NCI-H446 (cell line): ENCODE measurements at regions not wholly inside any gene's neighbourhood (a gene's known extent, or its start where the extent isn't known, plus 50 kb on each side); places are given as distances from the start of the nearest gene placed in this dataset.

ENCODE experiments used
- DNase-seq, 2 experiments: peaks; one replicate each; lab custom pipeline; 2025; lab: John Stamatoyannopoulos, UW

DNA sequence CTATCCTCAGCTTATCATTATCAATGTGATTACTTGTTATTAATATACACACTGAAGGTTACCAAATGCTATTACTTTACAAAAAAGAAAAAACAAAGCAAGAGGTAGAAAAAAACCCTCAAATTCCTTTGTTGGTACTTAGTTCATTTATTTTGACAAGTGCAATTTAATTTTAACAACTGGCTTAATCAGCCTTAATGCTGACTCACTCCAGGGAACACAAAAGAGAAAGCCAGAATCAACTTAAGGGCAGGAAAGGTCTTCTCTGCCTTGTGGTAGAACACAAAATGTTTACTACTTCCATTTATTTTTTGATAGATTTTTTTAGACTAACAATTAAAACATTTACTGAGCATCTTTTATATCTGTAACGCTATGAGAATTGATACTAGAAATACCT lies 417.1 kb downstream of the PCDH17 start:
- DNase-seq, result no peak

DNA sequence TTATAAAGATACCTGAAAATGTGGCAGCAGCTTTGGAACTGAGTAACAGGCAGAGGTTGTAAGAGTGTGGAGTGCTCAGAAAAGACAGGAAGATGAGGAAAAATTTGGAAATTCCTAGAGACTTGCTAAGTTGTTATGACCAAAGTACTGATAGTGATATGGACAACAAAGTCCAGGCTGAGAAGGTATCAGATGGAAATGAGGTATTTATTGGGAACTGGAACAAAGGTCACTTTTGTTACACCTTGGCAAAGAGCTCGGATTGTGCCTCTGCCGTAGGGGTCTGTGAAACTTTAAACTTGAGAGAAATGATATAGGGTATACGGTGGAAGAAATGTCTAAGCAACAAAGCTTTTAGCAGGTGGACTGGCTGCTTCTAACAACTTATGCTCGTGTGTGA lies 419.9 kb downstream of the PCDH17 start:
- DNase-seq, result no peak

DNA sequence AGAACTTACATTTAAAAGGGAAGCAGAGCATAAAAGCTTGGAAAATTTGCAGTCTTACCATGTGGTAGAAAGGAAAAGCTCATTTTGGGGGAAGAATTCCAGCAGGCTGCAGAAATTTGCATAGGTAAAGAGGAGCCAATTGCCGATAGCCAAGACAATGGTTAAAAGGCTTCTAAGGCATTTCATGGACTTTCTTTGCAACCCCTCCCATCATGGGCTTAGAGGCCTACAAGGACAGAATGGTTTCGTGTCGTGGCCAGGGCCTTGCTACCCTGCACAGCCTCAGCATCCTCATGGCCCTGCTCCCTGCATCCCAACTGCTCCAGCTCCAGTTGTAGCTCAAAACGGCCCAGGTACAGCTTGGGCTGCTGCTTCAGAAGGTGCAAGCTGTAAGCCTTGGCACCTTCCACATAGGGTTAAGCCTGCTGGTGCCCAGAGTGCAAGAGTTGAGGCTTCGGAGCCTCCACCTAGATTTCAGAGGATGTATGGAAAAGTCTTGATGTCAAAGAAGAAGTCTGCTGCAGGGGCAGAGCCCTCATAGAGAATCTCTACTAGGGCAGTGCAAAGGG lies 420.3 kb downstream of the PCDH17 start:
- DNase-seq, result no peak

DNA sequence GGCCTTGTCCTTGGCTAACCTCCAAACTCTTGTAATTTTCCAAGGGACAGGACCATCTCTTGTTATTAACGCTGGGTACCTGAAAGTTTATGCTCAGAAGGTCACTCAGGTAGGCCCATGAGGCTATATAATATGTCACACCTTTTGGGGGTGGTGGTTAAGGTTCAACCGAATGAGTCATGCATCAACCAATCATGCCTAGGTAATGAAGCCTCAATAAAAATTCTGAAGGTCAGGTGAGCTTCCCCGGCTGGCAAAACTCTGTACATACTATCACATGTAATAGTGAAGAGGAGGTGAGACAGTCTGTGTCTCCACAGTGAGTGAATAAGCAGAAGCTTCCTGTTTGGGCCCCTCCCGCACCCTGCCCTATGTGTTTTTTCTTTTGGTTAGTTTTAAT lies 424.9 kb downstream of the PCDH17 start:
- no peak for DNase-seq

DNA sequence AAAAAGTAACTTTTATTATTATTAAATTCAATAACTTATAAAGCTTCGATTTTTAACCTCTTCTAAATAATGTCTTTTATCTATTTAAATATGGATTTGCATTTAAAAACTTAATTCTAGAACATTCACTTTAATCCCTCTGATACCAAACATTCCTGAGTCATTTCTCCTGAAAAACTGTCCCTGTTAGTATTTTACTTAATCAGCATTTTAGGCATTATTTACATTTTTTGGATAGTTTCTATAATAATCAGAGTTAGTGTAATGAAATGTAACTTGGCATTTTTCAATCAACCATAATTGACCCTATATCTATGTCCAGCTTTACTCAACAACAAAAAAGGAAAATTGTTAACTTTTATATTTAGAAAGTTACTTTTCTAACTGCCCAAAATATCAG lies 428.1 kb downstream of the PCDH17 start:
- no peak for DNase-seq

GRCh38 chr13:58080806-58081205 lies 449.3 kb downstream of the PCDH17 start:
- no peak for DNase-seq

DNA sequence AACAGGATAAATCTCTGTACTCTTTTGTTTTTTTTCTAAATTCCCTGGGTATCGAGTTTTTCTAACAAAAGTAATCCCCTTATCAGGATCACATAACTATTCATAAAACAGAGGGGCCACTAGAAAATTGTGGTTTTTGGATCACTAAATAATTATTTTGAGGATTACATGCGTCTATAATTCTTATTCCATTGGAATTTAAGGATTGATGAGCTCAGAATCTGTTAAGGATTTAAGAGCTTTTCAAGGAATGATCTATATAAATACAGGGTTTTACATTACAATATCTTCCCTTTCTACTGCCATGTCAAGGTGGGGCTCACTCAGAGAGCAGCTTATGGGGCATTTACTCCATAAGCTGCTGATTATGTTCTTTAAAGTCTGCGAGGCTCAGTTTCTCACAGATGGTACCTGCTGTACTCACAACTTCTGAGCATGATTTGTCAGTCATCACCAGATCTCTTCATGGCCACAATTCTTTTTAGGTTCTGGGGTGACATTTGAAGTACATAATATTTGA lies 449.8 kb downstream of the PCDH17 start:
- DNase-seq, result no peak

DNA sequence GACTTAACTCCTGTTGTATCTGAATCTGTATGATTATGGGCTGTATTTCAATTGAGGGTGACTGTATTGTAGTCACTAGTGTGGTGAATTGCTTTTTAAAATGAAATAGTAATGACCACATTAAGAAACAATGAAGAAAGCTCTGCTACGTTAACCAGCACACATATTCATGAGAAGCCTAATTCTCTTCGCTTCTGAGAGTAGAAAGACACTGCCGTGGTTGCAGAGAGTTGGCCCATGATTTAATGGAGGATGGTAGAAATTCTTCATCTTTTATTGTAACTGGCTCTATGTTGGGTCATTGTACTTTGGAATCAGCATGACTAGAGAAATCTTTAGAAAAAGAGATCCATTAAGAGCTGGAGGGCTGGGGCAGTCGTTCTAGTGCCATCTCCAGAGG lies 451.5 kb downstream of the PCDH17 start:
- no peak for DNase-seq

DNA sequence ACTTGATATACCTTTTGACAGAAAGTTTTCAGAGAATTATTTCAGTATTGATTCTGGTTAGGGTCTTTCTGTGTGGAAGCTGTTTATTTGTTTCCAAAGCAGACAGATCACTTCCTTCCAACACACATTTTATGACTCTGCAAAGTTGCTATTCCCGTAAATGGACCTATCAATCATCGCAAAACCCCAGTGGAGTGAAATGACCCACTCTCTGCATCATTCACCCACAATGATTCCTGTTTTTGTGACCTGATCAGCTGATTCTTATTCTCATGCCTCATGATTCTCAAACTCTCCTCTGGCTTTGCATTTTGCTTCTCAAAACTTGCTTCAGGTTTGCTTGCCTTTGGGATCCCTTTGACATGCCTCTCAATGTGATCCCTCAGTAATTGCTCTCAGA lies 453.7 kb downstream of the PCDH17 start:
- DNase-seq, result no peak

- DNase-seq, result no peak
These were observed 454.3 kb downstream of the PCDH17 start for GRCh38 chr13:58085819-58086218.

DNA sequence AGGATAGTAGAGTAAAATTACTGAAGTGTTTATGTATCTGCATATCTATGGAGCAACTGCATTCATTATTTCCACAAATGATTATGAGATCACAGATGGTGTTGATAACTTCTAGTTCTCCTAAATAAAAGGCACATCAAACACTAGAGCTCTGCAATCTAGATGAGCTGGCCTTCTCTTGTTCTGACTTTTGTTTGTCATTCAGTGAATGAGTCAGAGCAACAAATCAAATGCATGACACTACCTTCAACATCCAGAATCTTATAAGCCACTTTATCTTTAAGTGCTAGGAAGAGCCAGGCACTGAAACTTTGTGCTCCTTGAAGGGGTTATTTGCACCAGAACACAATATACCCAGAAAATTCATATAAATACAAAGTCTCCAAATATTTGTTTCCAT lies 456.0 kb downstream of the PCDH17 start:
- DNase-seq, result no peak

DNA sequence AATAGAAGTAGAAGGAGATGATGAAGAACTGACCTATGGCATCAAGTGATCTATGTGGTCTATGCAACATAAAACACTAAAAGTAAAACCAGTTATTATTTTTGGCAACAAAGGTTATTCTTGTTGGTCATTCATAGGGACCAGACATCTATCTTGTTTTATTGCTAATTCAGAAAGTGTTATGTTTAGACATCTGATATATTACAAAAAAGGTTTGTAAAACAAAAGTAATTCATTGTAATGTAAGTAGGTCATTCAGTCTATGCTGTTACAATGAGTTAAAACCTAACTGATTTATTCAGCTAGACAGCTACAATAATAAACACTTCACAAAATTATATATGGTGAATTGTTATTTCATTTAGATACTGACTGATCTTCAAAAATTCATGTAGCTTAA lies 461.9 kb downstream of the PCDH17 start:
- DNase-seq, result no peak

DNA sequence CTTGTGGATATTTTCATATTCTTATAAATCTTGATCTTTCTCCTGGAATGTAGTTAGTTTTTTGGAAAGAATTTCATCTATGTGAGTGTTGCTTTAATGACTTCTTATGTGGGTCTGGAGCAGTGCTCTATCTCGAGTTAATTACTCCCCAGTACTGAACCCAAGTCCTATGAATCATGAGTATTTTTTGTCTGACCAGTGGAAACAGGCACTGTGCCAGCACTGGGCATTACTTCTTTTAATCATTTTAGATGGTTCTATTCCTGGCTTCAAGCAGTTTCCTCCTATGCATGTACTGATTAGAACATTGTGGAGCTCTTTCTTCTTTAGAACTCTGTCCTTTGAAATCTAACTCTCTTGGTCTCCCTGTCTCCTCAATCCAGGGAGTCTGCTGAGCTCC lies 466.3 kb downstream of the PCDH17 start:
- no peak for DNase-seq

DNA sequence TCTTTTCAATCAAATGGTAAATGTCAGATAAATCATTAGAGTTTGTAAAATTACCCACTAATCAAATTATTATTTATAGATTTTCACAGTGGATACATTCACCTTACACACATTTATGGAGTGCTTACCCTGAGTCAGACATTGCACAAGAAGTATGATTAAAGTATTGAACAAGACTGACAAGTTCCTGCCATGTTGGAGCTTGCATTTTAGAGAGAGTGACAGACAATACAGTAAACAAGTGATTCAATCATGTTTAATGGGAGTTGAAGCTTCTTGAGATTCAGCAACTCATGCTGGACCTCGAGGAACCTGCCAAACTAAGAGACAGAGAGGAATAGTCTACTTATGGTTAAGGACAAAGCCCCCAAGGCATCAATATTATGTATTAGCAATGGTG lies 487.8 kb downstream of the PCDH17 start:
- DNase-seq, result no peak

- no peak for DNase-seq
These were observed 488.3 kb downstream of the PCDH17 start for GRCh38 chr13:58119804-58120203.

DNA sequence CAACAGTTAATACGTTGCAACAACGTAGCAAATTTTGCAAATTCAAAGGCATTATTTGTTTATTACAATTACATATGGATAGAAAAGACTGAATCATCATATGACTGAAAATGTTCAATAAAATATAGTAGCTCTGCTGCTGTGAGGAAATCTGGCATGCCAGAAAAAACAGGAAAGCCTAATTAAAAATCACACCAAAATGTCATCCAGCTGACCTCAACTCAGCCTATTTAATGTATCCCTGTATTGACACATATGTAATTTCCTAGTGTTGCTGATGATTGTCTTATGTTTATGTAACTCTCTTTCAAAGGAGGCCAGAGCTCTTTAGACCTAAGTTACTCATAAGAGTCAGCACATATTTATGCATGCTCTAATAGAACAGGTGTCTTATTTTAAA lies 495.0 kb downstream of the PCDH17 start:
- DNase-seq, result no peak

DNA sequence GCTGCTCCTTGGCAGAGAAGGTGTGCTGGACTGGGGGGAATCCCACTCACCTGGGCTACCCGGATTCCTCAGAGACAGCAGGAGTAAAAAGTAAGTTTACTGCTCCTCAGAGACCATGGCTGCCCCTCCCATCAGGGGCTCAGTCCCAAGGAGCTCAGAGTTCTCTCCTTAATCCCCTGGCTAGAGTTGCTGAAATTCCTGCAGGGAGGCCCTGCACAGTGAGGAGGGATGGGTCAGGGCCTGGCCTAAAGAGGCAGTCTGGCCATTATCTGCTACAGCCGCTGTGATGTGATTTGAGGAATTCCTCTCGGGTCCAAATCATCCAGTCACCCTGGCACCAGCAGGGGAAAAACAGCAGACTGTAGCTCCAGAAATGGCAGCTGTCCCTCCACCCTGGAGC lies 502.5 kb downstream of the PCDH17 start:
- DNase-seq, result no peak

DNA sequence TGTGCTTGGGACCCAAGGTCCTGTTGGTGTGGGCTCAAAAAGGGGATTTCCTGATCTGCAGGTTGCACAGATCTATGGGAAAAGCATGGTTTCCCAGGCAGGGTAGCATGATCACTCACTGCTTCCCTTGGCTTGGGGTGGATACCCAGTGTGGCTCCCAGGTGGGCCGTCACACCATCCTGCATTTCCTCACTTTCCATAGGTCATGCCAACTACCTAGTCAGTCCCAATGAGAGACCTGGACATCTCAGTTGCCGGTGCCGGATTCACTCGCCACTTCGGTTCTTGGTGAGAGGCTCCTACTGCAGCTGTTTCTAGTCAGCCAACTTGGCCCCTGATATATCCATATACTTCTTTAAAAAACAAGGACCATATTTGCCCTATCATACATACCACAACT lies 503.0 kb downstream of the PCDH17 start:
- no peak for DNase-seq

DNA sequence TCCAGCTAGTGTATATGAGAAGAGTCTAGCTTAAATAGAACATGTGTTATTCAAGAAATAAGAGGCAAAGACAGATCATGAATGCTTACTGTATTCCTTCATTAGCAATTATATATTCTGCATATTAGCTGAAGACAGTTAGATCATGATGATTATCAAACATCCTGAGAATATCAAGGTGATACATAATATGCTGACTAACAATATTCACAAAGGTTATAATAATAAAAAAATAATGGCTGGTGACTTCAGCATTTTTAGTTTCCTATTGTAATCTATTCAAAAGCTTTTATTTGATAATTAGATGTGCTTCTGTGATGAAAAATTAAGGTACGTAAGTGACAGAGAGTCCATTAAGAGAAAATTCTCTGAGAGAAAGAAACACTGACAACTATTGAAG lies 511.4 kb downstream of the PCDH17 start:
- no peak for DNase-seq

DNA sequence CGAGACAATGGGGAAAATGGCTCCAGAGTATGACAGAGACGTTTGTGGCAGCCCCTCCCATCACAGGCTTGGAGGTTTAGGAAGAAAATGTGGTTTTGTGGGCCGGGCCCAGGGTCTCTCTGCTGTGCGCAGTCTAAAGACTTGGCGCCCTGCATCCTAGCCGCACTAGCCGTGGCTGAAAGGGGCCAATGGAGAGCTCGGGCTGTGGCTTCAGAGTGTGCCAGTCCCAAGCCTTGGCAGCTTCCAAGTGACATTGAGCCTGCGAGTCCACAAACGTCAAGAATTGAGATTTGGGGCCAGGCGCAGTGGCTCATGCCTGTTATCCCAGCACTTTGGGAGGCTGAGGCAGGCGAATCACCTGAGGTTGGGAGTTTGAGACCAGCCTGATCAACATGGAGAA lies 513.1 kb downstream of the PCDH17 start:
- DNase-seq, result no peak

- no peak for DNase-seq
These were observed 519.9 kb downstream of the PCDH17 start for GRCh38 chr13:58151452-58151851.

DNA sequence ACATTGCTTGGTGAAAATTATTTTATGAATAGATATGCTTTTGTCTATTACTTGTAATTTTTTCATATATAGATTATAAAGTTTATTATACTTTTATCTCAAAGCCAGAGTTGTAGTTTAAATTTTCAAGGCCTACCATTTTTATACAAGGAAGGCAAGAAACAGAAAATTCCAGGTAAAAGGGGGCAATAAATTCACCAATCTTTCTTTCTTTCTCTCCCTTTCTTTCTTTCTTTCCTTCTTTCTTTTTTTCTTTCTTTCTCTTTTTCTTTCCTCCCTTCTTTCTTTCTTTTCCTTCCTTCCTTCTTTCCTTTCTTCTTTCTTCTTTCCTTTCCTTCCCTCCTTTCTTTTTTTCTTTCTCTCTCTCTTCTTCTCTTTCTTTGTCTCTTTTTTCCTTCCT lies 529.4 kb downstream of the PCDH17 start:
- no peak for DNase-seq

DNA sequence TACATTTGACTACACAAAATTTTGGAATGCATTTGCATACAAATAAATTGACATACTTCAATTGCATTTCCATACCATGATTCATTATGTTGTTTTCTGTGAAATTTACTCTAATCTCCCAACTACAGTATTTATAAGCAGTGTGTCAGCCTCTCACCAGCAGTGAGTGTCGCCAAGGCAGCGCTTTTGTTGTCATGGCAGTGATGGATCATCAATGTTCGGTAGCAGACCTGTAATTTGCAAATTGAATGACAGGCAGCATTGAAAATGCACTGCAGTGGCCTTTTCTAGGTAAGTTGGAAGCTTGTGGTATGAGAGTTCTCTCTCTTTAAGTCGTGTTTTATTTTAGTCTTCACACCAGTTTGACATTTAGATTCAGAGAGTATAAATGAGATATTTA lies 534.1 kb downstream of the PCDH17 start:
- no peak for DNase-seq

- no peak for DNase-seq
These were observed 549.6 kb downstream of the PCDH17 start for GRCh38 chr13:58181111-58181510.

DNA sequence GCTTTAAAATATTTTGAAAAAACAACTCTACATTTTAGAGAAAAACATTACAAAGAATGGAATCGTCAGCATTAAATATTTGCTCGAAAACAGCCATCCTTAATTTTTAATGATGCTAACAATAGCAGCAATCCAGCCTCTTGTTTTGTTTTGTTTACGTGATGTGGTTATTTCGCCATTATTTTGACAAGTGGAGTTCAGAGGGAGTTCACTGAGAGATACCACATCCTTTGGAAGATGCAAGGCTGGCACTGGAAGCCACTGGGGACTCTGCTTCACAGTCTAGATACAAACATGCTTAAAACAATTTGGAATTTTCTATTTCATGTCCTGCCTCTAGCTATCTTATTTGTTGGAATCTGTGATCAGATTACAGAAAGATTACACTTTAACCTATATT lies 556.3 kb downstream of the PCDH17 start:
- DNase-seq, result no peak
